Activated CD8-positive, alpha-beta T cell treated with anti-CD3 and anti-CD28 coated beads, Interleukin-2, amount 10 ng/mL, durations not matched to agents 7 days and 5 days (primary cell): ENCODE measurements at regions not wholly inside any gene's neighbourhood (a gene's known extent, or its start where the extent isn't known, plus 50 kb on each side); places are given as distances from the start of the nearest gene placed in this dataset.

Source experiments
- ATAC-seq: fragments of 150-1000 bp; cut with Tn5 transposase; one replicate; pipeline ENCODE4 v1.10.0; 2021; ENCODE audit warnings: moderate library complexity
- CTCF ChIA-PET: fragments of 350-600 bp; sonication (Branson Sonifier 250); formaldehyde crosslinking; loops from one replicate; lab custom pipeline; 2021; ENCODE audit warnings: antibody characterized with exemption; lab: Charles Lee
- POLR2A ChIA-PET: fragments of 350-600 bp; sonication (Branson Sonifier 250); formaldehyde crosslinking; loops from one replicate; lab custom pipeline; 2021; ENCODE audit warnings: antibody characterized with exemption; lab: Charles Lee
- DNase-seq: peaks from one replicate; pipeline ENCODE4 v3.0.0-alpha.2; 2020
- H3K27ac Mint-ChIP-seq: one replicate; pipeline ENCODE4 v1.8.0; 2021; ENCODE audit warnings: mild to moderate bottlenecking, mixed read lengths
- H3K27me3 Mint-ChIP-seq: one replicate; pipeline ENCODE4 v1.8.0; 2021; ENCODE audit warnings: low read depth, mixed read lengths
- H3K36me3 Mint-ChIP-seq: one replicate; pipeline ENCODE4 v1.8.0; 2021; ENCODE audit warnings: low read depth, mixed read lengths
- H3K4me1 Mint-ChIP-seq: one replicate; pipeline ENCODE4 v1.8.0; 2021; ENCODE audit warnings: low read depth, mixed read lengths
- H3K4me3 Mint-ChIP-seq: one replicate; pipeline ENCODE4 v1.8.0; 2021; ENCODE audit warnings: mild to moderate bottlenecking, mixed read lengths
- H3K9me3 Mint-ChIP-seq: one replicate; pipeline ENCODE4 v1.8.0; 2022; ENCODE audit warnings: mixed read lengths; ENCODE audit not compliant: insufficient read depth

GRCh38 chr7:67590649-67591048, 594.0 kb downstream of the TYW1 start:
- no peak for DNase-seq
- no peak overlapping the region for H3K27ac Mint-ChIP-seq
- ChIA-PET POLR2A (no interaction called here), CTCF (no interaction called here)
- no peaks in the 10 kb centered on the region for H3K4me1 Mint-ChIP-seq
- ATAC-seq = no peak
- H3K4me3 Mint-ChIP-seq = no peak overlapping the region
- no peaks in the 10 kb centered on the region for H3K27me3 Mint-ChIP-seq
- H3K36me3 Mint-ChIP-seq = no peaks in the 10 kb centered on the region
- peaks cover 6% of the 10 kb centered on the region for H3K9me3 Mint-ChIP-seq

DNA sequence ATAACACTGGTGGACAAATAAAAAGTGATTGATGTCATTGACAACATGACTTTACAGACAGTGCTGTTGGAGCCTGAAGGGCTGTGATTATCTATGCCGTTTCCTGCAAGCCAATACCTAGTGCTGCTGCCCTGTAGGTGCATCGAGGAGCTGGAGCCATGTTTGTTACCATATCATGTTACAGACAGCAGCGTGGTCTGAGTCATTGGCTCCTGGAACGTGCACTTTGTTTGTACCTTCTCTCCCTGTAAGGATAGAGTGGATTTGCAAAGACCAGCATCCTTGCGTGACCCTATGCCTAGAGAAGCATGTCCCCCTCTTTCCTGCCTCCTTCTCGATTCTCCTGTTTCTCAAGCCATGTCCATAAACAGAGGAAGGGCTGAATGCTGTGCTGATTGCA, 597.2 kb downstream of the TYW1 start:
- H3K9me3 Mint-ChIP-seq = peaks cover 6% of the 10 kb centered on the region
- H3K27me3 Mint-ChIP-seq = no peaks in the 10 kb centered on the region
- no peaks in the 10 kb centered on the region for H3K36me3 Mint-ChIP-seq
- ChIA-PET POLR2A (no interaction called here), CTCF (no interaction called here)
- no peak overlapping the region for H3K4me3 Mint-ChIP-seq
- H3K27ac Mint-ChIP-seq = no peak overlapping the region
- no peak for ATAC-seq
- no peaks in the 10 kb centered on the region for H3K4me1 Mint-ChIP-seq
- no peak for DNase-seq

- H3K27me3 Mint-ChIP-seq = no peaks in the 10 kb centered on the region
- CTCF ChIA-PET = no interaction called here
- DNase-seq (no peak), ATAC-seq (no peak)
- no peaks in the 10 kb centered on the region for H3K9me3 Mint-ChIP-seq
- H3K4me3 Mint-ChIP-seq = no peak overlapping the region
- H3K36me3 Mint-ChIP-seq = no peaks in the 10 kb centered on the region
- H3K27ac Mint-ChIP-seq = no peak overlapping the region
- H3K4me1 Mint-ChIP-seq = no peaks in the 10 kb centered on the region
- POLR2A ChIA-PET = no interaction called here
Measured at GRCh38 chr7:67595431-67596180, 599.0 kb downstream of the TYW1 start.

- Mint-ChIP-seq H3K4me3 (no peak overlapping the region), H3K4me1 (no peaks in the 10 kb centered on the region), H3K9me3 (no peaks in the 10 kb centered on the region), H3K27me3 (no peaks in the 10 kb centered on the region), H3K36me3 (no peaks in the 10 kb centered on the region), H3K27ac (no peak overlapping the region)
- ATAC-seq (no peak), DNase-seq (no peak)
- CTCF ChIA-PET = no interaction called here
- POLR2A ChIA-PET = no interaction called here
Measured at GRCh38 chr7:67597161-67597560, 600.5 kb downstream of the TYW1 start.

- H3K9me3 Mint-ChIP-seq = peaks cover 5% of the 10 kb centered on the region
- no peaks in the 10 kb centered on the region for H3K27me3 Mint-ChIP-seq
- no peak overlapping the region for H3K4me3 Mint-ChIP-seq
- ChIA-PET POLR2A (no interaction called here), CTCF (no interaction called here)
- DNase-seq (no peak), ATAC-seq (no peak)
- no peaks in the 10 kb centered on the region for H3K36me3 Mint-ChIP-seq
- H3K4me1 Mint-ChIP-seq = no peaks in the 10 kb centered on the region
- H3K27ac Mint-ChIP-seq = no peak overlapping the region
Measured at GRCh38 chr7:67598469-67598868, 601.8 kb downstream of the TYW1 start.

DNA sequence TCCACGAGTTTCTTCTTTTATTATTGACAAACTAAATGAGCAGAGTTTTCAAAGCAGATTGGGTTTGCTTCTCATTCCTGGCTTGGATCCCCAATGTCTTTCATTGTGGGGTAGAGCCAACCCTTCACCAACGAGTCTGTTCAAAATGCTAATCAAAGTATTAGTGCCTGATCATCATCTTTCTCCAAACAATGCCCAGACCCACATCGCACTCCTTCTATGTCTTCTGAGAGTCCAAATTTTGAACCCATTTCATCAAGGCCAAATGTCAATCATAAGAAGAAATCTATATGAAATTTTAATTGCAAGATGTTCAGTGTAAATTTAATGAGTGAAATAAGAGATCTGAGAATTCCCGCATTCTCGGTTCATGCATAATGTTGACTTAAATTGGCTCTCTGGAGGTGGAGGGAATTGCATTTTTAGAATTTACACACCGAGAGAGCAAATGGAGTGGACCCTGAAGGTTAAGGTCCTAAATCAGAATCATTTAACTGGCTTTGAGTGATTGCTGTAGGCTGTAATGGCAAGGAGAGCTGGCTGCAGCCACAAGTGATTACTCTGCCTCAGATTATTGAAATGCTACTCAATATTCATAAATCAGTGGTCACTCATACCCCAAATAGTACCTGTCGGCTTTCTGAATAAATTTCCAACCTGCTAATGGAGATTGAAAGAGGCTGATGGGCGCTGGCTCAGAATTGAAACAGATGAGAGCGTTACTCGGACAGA, 602.9 kb downstream of the TYW1 start:
- DNase-seq = no peak
- POLR2A ChIA-PET = no interaction called here
- no peaks in the 10 kb centered on the region for H3K27me3 Mint-ChIP-seq
- H3K9me3 Mint-ChIP-seq = peaks cover 9% of the 10 kb centered on the region
- no peak overlapping the region for H3K4me3 Mint-ChIP-seq
- H3K27ac Mint-ChIP-seq = no peak overlapping the region
- CTCF ChIA-PET = no interaction called here
- no peak for ATAC-seq
- no peaks in the 10 kb centered on the region for H3K36me3 Mint-ChIP-seq
- H3K4me1 Mint-ChIP-seq = no peaks in the 10 kb centered on the region

DNA sequence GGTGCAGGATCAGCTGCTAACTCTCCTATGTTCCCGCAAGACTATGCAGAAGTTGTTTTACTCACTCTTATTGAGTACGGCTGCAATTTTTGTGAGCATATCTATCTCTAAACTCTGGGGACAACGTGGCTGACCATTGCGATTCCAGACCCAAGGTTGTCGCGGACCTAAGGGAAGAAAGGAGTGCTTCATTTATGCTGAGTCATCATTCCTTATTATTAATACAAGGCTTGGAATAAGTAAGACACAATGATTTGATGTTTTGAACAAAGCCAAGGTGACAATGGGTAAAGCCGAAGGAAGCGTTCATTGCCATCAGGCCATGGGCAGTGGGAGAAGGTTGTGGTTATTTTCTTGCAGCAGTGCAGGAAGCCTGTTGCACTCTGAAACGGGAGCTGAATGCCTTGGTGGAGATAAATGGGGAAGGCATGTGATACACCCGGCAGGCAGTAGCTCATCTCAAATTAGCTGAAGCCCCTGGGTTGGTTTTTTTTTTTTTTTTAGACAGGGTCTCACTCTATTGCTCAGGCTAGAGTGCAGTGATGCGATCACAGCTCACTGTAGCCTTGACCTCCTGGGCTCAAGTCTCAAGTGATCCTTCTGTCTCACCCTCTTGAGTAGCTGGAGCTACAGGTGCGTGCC, 605.7 kb downstream of the TYW1 start:
- POLR2A ChIA-PET = no interaction called here
- DNase-seq = no peak
- Mint-ChIP-seq H3K27ac (no peak overlapping the region), H3K27me3 (no peaks in the 10 kb centered on the region), H3K4me3 (no peak overlapping the region), H3K36me3 (no peaks in the 10 kb centered on the region), H3K4me1 (no peaks in the 10 kb centered on the region), H3K9me3 (peaks cover 9% of the 10 kb centered on the region)
- CTCF ChIA-PET = no interaction called here
- ATAC-seq = no peak

DNA sequence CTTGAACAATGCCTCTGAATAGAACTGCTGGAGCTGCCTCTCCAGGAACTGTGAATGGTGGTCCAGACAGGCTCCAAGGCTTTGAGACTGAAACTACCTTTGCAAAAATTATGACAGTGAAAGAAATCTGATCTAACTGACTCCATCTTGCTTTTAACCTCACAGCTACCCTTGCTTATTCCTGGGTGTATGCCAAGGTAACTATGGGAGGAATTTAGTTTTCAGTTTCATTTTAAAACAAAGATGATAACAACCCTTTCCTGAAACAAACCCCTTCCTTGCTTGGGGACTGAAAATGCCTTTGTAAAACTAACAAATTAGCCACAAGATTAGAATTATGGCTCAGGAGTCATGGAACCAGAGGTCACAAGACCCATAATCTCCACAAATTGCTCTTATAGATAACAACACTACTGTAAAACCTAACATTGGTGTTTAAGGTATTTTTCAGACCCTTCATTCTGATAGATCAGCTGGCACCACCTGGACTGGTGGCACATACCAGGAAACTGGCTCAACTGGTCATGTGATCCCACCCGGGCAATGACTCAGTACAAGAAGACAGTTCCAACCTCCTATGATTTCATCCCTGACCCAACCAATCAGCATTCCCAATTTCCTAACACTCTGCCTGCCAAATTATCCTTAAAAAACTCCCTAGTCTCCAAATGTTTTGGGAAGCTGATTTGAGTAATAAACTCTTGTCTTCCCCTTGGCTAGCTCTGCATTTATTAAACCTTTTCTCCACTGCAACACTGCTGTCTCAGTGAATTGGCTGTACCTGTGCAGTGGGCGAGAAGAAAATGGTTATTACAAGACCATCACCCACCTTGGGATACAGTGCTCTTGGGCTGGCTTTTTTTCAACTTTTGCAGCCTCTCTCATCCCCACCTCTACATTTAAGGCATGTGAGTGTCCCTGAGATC, 608.1 kb downstream of the TYW1 start:
- H3K27me3 Mint-ChIP-seq = no peaks in the 10 kb centered on the region
- DNase-seq (no peak), ATAC-seq (no peak)
- H3K9me3 Mint-ChIP-seq = peaks cover 12% of the 10 kb centered on the region
- H3K4me3 Mint-ChIP-seq = no peak overlapping the region
- H3K27ac Mint-ChIP-seq = no peak overlapping the region
- POLR2A ChIA-PET = no interaction called here
- H3K36me3 Mint-ChIP-seq = no peaks in the 10 kb centered on the region
- CTCF ChIA-PET = no interaction called here
- H3K4me1 Mint-ChIP-seq = no peaks in the 10 kb centered on the region

GRCh38 chr7:67608806-67609205, 612.2 kb downstream of the TYW1 start:
- ChIA-PET CTCF (no interaction called here), POLR2A (no interaction called here)
- DNase-seq (no peak), ATAC-seq (no peak)
- Mint-ChIP-seq H3K9me3 (peaks cover 15% of the 10 kb centered on the region), H3K36me3 (no peaks in the 10 kb centered on the region), H3K27me3 (no peaks in the 10 kb centered on the region), H3K4me1 (no peaks in the 10 kb centered on the region), H3K4me3 (no peak overlapping the region), H3K27ac (no peak overlapping the region)

- ATAC-seq (no peak), DNase-seq (no peak)
- Mint-ChIP-seq H3K27me3 (no peaks in the 10 kb centered on the region), H3K4me3 (no peak overlapping the region), H3K9me3 (peaks cover 14% of the 10 kb centered on the region), H3K27ac (no peak overlapping the region), H3K36me3 (no peaks in the 10 kb centered on the region), H3K4me1 (no peaks in the 10 kb centered on the region)
- POLR2A ChIA-PET = no interaction called here
- CTCF ChIA-PET = interaction anchor here (0.6 to 1.1 kb wide), 2 partner anchors 14 to 734 kb away, joined by 4 to 5 read pairs; no protein-coding TSS in a partner anchor
Measured at GRCh38 chr7:67610897-67611296, 614.3 kb downstream of the TYW1 start.

- ATAC-seq = no peak
- Mint-ChIP-seq H3K27ac (no peak overlapping the region), H3K9me3 (peaks cover 11% of the 10 kb centered on the region), H3K36me3 (no peaks in the 10 kb centered on the region), H3K4me1 (no peaks in the 10 kb centered on the region), H3K27me3 (no peaks in the 10 kb centered on the region), H3K4me3 (no peak overlapping the region)
- no peak for DNase-seq
- POLR2A ChIA-PET = no interaction called here
- CTCF ChIA-PET = no interaction called here
Measured at GRCh38 chr7:67614843-67615242, 618.2 kb downstream of the TYW1 start.
